Progenitor cell of endocrine pancreas (in vitro differentiated cells): ENCODE measurements at regions not wholly inside any gene's neighbourhood (a gene's known extent, or its start where the extent isn't known, plus 50 kb on each side); places are given as distances from the start of the nearest gene placed in this dataset.
A peak's percentile ranks its signal among the peaks of the same experiment; 100 is the strongest.

Experiments used
- DNase-seq: peaks from one replicate; pipeline ENCODE4 v3.0.0; 2021; ENCODE audit warnings: low spot score; ENCODE audit not compliant: unreplicated experiment
- H3K27ac Mint-ChIP-seq: 2 replicates; pipeline ENCODE4 v1.8.0; 2021; ENCODE audit warnings: mild to moderate bottlenecking, moderate library complexity, mixed read lengths
- H3K27me3 Mint-ChIP-seq: 2 replicates; pipeline ENCODE4 v1.8.0; 2021; ENCODE audit warnings: mixed read lengths
- H3K36me3 Mint-ChIP-seq: 2 replicates; pipeline ENCODE4 v1.8.0; 2022; ENCODE audit warnings: mixed read lengths; ENCODE audit not compliant: insufficient read depth
- H3K4me1 Mint-ChIP-seq: 2 replicates; pipeline ENCODE4 v1.8.0; 2021; ENCODE audit warnings: low read depth, mixed read lengths
- H3K4me3 Mint-ChIP-seq: 2 replicates; pipeline ENCODE4 v1.8.0; 2021; ENCODE audit warnings: low read depth, mild to moderate bottlenecking, moderate library complexity, mixed read lengths
- H3K9me3 Mint-ChIP-seq: 2 replicates; pipeline ENCODE4 v1.8.0; 2021; ENCODE audit warnings: low read depth, mixed read lengths
- TF ChIP-seq, protein P1 (sequence below): fragments of 200-600 bp; sonication (generic); IDR thresholded peaks from one replicate; pipeline ENCODE4 v1.5.0; 2021; ENCODE audit warnings: antibody characterized with exemption, mild to moderate bottlenecking; ENCODE audit not compliant: unreplicated experiment

DNA sequence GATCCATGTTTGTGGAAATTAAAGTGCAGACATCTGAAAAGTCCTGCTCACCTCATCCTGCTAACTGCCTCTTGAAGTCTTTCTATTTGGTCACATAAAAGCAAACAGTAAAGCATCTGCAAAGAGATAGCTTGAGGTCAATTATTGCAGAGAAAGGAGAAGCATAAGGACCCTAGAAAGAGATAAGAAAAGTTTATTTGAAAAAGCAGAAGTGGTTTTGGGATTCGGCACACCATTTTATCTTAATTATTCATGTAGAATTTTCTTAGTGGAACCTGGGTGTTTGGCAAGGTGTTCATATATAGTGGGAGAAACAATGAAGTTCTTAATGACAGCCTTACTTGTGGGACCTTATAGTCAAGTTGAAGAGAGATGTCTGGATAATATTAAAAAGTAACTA lies 280.8 kb downstream of the CENPW start:
- TF ChIP-seq, protein P1, sequence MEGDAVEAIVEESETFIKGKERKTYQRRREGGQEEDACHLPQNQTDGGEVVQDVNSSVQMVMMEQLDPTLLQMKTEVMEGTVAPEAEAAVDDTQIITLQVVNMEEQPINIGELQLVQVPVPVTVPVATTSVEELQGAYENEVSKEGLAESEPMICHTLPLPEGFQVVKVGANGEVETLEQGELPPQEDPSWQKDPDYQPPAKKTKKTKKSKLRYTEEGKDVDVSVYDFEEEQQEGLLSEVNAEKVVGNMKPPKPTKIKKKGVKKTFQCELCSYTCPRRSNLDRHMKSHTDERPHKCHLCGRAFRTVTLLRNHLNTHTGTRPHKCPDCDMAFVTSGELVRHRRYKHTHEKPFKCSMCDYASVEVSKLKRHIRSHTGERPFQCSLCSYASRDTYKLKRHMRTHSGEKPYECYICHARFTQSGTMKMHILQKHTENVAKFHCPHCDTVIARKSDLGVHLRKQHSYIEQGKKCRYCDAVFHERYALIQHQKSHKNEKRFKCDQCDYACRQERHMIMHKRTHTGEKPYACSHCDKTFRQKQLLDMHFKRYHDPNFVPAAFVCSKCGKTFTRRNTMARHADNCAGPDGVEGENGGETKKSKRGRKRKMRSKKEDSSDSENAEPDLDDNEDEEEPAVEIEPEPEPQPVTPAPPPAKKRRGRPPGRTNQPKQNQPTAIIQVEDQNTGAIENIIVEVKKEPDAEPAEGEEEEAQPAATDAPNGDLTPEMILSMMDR: no peak
- no peaks in the 10 kb centered on the region for H3K4me1 Mint-ChIP-seq
- no peaks in the 10 kb centered on the region for H3K36me3 Mint-ChIP-seq
- no peaks in the 10 kb centered on the region for H3K9me3 Mint-ChIP-seq
- no peak overlapping the region for H3K4me3 Mint-ChIP-seq
- DNase-seq: no peak
- no peak overlapping the region for H3K27ac Mint-ChIP-seq
- peaks cover 2% of the 10 kb centered on the region for H3K27me3 Mint-ChIP-seq

DNA sequence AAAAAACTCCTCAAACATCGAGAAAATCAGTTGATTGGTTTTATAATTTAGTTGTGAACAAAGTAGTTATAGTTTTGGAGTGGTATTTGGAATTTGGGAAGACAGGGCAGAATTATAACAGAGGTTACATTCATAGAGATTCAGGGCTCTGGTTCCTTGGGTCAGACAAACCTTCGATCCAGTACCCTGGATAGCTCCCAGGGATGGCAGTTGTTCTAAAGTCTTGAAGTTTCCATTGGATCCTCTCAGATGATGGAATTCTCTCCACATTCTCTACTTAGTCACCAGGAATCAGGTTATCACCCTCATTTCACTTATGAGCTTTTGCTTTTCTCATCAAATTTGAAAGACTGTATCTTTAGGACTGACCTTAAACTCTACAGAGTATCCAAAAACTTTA lies 285.1 kb downstream of the CENPW start:
- DNase-seq: peak; percentile 40
- Mint-ChIP-seq H3K4me3 (no peak overlapping the region), H3K27ac (no peak overlapping the region), H3K9me3 (no peaks in the 10 kb centered on the region), H3K27me3 (no peaks in the 10 kb centered on the region), H3K36me3 (no peaks in the 10 kb centered on the region), H3K4me1 (no peaks in the 10 kb centered on the region)
- TF ChIP-seq, protein P1: no peak

DNA sequence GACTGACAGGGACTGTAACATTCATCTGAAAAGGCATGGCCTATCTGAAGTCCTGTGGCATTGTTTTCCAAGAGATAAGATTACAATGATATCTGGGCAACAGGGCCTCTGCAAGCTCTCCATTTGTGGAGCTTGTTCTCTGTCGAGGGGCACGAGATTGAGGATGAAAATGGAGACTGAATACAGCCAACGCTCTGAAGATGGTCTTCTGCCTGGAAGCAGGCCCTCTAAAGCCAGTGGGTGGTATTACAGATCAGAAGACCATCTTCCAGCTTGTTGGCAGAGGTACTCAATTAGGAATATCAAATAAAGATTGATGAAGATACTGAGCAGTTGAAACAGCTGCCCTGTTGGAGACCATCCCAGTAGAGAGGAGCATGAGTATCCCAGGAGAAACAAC lies 288.2 kb downstream of the CENPW start:
- Mint-ChIP-seq H3K9me3 (no peaks in the 10 kb centered on the region), H3K4me3 (no peak overlapping the region), H3K36me3 (no peaks in the 10 kb centered on the region), H3K27me3 (no peaks in the 10 kb centered on the region), H3K4me1 (no peaks in the 10 kb centered on the region), H3K27ac (no peak overlapping the region)
- no peak for DNase-seq
- TF ChIP-seq, protein P1: no peak

DNA sequence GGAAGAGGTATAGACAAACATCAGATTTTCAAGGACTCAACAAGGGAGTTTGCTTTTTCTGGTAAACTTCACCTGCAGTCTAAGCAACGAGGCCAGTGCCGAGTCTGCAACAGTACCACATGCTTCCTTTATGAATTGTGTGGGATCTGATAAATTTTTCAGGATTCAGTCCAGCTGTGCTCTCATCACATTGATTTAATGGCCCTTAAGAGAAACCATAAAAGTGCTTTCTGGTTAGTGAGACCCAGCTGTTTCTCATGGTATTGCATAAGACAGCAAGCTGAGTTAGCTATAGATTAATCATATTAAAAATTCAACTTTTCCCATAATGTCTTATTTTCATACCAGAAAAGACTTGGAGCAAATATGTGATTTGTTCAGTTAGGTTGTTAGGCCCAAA lies 291.4 kb downstream of the CENPW start:
- H3K27ac Mint-ChIP-seq: no peak overlapping the region
- H3K9me3 Mint-ChIP-seq: no peaks in the 10 kb centered on the region
- no peaks in the 10 kb centered on the region for H3K4me1 Mint-ChIP-seq
- TF ChIP-seq, protein P1: no peak
- no peak for DNase-seq
- H3K27me3 Mint-ChIP-seq: no peaks in the 10 kb centered on the region
- H3K36me3 Mint-ChIP-seq: no peaks in the 10 kb centered on the region
- H3K4me3 Mint-ChIP-seq: no peak overlapping the region

DNA sequence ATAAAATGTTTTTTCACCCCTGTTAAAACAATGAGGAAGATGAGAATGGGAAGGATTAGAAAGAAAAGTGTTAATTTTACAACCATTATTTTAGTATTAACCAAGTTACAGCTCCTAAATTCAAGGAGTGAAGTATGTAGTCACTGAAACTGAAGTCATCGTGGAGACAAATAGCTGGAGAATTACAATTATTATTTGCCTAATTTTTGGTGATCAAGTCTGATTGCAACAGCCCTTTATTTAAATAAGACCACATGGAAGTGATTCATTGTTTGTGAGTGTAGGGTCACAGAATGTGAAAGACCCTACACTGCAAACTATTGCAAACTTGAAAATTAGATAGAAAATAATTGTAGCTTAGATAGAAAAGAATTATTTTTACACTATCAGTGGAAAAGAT lies 292.4 kb downstream of the CENPW start:
- Mint-ChIP-seq H3K9me3 (no peaks in the 10 kb centered on the region), H3K4me1 (no peaks in the 10 kb centered on the region), H3K36me3 (no peaks in the 10 kb centered on the region), H3K27ac (no peak overlapping the region), H3K4me3 (no peak overlapping the region), H3K27me3 (no peaks in the 10 kb centered on the region)
- TF ChIP-seq, protein P1: no peak
- DNase-seq: no peak

DNA sequence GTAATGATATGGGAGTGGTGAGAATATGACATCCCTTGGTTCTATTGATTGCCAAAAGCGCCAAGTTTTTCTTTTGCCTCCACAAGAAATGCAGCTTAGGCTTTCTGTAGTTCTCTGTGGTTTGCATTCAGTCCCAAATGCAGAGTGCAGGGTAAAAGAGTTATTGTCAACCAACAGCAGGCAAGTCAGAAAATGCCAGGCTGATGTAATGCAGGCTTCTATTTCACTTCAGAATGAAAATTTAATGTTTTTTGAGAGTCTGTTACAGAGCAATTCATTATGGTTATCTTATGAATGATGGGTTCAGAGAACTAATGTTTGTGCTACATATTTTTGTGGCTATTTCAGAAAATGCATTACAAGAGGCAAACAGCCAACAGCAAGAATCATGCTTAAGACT lies 293.5 kb downstream of the CENPW start:
- TF ChIP-seq, protein P1: no peak
- no peaks in the 10 kb centered on the region for H3K4me1 Mint-ChIP-seq
- no peaks in the 10 kb centered on the region for H3K36me3 Mint-ChIP-seq
- no peak for DNase-seq
- no peaks in the 10 kb centered on the region for H3K27me3 Mint-ChIP-seq
- H3K9me3 Mint-ChIP-seq: no peaks in the 10 kb centered on the region
- no peak overlapping the region for H3K4me3 Mint-ChIP-seq
- H3K27ac Mint-ChIP-seq: no peak overlapping the region
